ENCODE measurements at regions not wholly inside any gene's neighbourhood (a gene's known extent, or its start where the extent isn't known, plus 50 kb on each side); places are given as distances from the start of the nearest gene placed in this dataset.

DNA sequence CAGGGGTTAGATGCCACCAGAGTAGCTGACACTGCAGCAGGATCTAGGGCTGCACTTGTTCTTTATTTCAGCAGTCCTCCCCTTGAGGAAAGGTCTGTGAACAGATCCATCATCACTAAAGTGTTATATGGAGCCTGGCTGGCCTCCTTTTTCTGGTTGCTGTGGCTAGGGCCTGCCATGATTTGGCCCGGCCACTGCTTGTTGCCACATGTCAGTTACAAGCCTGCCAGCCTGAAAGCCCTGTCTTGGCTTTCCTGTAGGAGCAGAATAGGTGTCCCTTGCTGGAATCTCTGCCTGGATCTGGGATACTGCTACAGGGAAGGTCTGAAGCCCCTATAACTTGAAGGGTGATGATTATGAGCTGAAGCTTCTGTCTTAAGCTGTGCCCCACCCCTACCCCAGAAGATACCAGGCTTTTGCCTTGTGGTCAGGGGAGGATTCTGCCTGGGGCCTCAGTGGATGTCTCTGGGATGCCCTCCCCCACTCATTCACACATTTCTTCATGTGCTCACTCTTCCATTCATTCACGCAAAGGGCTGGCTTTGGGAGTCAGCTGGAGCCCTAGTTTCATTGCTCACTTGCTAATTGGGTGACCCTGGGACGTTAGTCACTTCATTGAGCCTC, 64.7 kb downstream of the NDUFS5 start:
- TF ChIP-seq, protein P1, sequence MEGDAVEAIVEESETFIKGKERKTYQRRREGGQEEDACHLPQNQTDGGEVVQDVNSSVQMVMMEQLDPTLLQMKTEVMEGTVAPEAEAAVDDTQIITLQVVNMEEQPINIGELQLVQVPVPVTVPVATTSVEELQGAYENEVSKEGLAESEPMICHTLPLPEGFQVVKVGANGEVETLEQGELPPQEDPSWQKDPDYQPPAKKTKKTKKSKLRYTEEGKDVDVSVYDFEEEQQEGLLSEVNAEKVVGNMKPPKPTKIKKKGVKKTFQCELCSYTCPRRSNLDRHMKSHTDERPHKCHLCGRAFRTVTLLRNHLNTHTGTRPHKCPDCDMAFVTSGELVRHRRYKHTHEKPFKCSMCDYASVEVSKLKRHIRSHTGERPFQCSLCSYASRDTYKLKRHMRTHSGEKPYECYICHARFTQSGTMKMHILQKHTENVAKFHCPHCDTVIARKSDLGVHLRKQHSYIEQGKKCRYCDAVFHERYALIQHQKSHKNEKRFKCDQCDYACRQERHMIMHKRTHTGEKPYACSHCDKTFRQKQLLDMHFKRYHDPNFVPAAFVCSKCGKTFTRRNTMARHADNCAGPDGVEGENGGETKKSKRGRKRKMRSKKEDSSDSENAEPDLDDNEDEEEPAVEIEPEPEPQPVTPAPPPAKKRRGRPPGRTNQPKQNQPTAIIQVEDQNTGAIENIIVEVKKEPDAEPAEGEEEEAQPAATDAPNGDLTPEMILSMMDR (IDR thresholded peaks at IDR 0.05 in 2 of 3, conservative IDR thresholded peaks at IDR 0.05 in 1 of 3; ENCODE audit: control insufficient read depth in 2 of 3, extremely low read depth in 1 of 3, insufficient read depth in 1 of 3, low read depth in 3 of 3, low read length in 3 of 3), result no peak
- TF ChIP-seq ZNF274 (IDR thresholded peaks at IDR 0.05; ENCODE audit: insufficient read depth, insufficient read length) (no peak), JUND (IDR thresholded peaks at IDR 0.05; ENCODE audit: low read depth, low read length) (no peak), EZH2 (IDR thresholded peaks at IDR 0.05; ENCODE audit: borderline replicate concordance, control insufficient read depth, low read depth, low read length) (no peak), RCOR1 (conservative IDR thresholded peaks at IDR 0.05; ENCODE audit: low read depth, low read length) (no peak), KDM1A (IDR thresholded peaks at IDR 0.05; ENCODE audit: borderline replicate concordance) (no peak), ELK1 (IDR thresholded peaks at IDR 0.05; ENCODE audit: low read depth, low read length) (no peak), RAD21 (IDR thresholded peaks at IDR 0.05; ENCODE audit: insufficient read depth, low read depth, low read length) (no peak), ZZZ3 (IDR thresholded peaks at IDR 0.05; ENCODE audit: control insufficient read depth, insufficient read length, low read depth) (no peak), SMC3 (IDR thresholded peaks at IDR 0.05; ENCODE audit: borderline replicate concordance, low read length) (no peak)

Measured in GM12878 (cell line).